A673 (cell line): ENCODE measurements at regions not wholly inside any gene's neighbourhood (a gene's known extent, or its start where the extent isn't known, plus 50 kb on each side); places are given as distances from the start of the nearest gene placed in this dataset.

Experiments used
- EZH2 ChIP-seq: fragments of 200-600 bp; sonication (generic); IDR thresholded peaks from 2 replicates; pipeline ENCODE4 v1.6.1; 2017; ENCODE audit warnings: borderline replicate concordance, low read depth, mild to moderate bottlenecking, mixed read lengths, antibody characterized with exemption, low read length; ENCODE audit not compliant: poor library complexity, severe bottlenecking
- TF ChIP-seq, protein P1 (sequence below): fragments of 300-800, 200-600 bp; sonication (generic); conservative IDR thresholded peaks from 2 replicates; pipeline ENCODE4 v1.5.1; 2017; ENCODE audit warnings: low read depth, mild to moderate bottlenecking, antibody characterized with exemption, low read length, moderate library complexity, mixed read lengths

DNA sequence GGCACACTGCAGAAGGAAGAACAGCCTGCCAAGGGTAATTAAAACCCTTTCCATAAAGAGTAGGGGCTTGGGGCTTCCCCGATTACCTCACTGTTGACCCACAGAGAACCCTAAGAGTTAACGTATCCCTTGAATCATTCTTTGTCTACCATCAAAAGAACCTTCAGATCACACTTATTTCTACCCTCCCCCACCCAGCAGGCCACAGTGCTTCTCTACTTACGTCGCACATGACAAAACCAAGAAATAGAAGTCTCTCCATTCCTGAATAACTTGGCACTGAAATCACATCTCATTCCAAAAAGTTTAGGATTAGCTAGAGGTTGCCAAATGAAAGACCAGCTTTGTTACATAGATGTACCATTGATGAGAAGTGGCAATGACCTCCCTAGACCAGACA, 268.7 kb upstream of the GAS1 start:
- TF ChIP-seq, protein P1, sequence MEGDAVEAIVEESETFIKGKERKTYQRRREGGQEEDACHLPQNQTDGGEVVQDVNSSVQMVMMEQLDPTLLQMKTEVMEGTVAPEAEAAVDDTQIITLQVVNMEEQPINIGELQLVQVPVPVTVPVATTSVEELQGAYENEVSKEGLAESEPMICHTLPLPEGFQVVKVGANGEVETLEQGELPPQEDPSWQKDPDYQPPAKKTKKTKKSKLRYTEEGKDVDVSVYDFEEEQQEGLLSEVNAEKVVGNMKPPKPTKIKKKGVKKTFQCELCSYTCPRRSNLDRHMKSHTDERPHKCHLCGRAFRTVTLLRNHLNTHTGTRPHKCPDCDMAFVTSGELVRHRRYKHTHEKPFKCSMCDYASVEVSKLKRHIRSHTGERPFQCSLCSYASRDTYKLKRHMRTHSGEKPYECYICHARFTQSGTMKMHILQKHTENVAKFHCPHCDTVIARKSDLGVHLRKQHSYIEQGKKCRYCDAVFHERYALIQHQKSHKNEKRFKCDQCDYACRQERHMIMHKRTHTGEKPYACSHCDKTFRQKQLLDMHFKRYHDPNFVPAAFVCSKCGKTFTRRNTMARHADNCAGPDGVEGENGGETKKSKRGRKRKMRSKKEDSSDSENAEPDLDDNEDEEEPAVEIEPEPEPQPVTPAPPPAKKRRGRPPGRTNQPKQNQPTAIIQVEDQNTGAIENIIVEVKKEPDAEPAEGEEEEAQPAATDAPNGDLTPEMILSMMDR: no peak
- TF ChIP-seq EZH2: no peak
